ENCODE measurements at regions not wholly inside any gene's neighbourhood (a gene's known extent, or its start where the extent isn't known, plus 50 kb on each side); places are given as distances from the start of the nearest gene placed in this dataset.

DNA sequence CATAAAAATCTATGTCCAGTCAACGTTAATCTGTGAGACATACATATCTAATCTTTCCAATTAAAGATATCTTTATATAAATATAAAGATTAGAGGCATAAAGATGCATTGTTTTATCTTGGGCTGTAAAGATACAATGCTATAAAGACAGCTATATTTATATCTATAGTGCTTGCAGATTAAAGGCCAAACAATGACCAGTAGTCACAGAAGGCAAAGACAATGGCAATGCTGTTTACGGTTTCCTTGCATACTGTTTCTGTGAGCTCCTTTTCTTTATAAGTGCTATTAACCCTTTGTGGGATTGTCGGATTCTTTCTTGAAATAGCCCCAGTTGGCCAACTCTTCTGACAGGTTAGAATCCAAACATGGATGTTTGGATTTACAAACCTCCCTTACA, 85.5 kb upstream of the SALL1 start:
- dilution Hi-C loops (cut with HindIII; ENCODE audit: low sequenced_read_pairs, unreplicated experiment): no loop called here
- Histone ChIP-seq H3K79me1 (ENCODE audit: low read depth in 1 of 2, low read length in 2 of 2) (no peaks in the 10 kb centered on the region), H2BK5ac (ENCODE audit: low read depth, low read length, poor library complexity, severe bottlenecking) (no peak overlapping the region), H3K4me1 (ENCODE audit: control insufficient read depth, insufficient read depth, low read length) (0 out of 2 replicates have a peak, but pooled peaks cover 2% of the 10 kb centered on the region), H2BK20ac (ENCODE audit: low read depth, low read length) (no peak overlapping the region), H4K20me1 (ENCODE audit: insufficient read depth, low read length) (no peaks in the 10 kb centered on the region), H3K9ac (ENCODE audit: low read depth, low read length) (no peak overlapping the region), H2AK5ac (ENCODE audit: low read depth, low read length) (no peak overlapping the region), H2BK120ac (ENCODE audit: low read depth, low read length) (no peak overlapping the region), H3K23ac (ENCODE audit: low read depth, low read length) (no peak overlapping the region), H3K4me3 (ENCODE audit: insufficient read depth, low read depth, low read length) (no peak overlapping the region), H2AK9ac (replicated peaks; ENCODE audit: low read depth, low read length, poor library complexity) (no peak overlapping the region), H4K91ac (ENCODE audit: insufficient read depth, low read depth, low read length) (no peak overlapping the region), H2AFZ (replicated peaks; ENCODE audit: low read length, poor library complexity) (no peak overlapping the region), H4K5ac (ENCODE audit: low read depth, low read length) (no peak overlapping the region), H3K27me3 (ENCODE audit: control insufficient read depth, insufficient read depth, low read length) (peaks cover 11% of the 10 kb centered on the region), H3K9me3 (ENCODE audit: control insufficient read depth, insufficient read depth, low read length) (no peaks in the 10 kb centered on the region; the same call in 1 of the 2 replicates), H2BK15ac (ENCODE audit: low read depth, low read length) (no peak overlapping the region), H4K8ac (ENCODE audit: low read depth in 2 of 2, low read length in 2 of 2) (no peak overlapping the region), H3K14ac (replicated peaks; ENCODE audit: low read depth, low read length) (no peak overlapping the region), H3K18ac (ENCODE audit: low read depth, low read length) (no peak overlapping the region), H3K4ac (ENCODE audit: low read depth, low read length) (no peak overlapping the region), H3K27ac (ENCODE audit: insufficient read depth, low read length) (no peak overlapping the region), H3K56ac (ENCODE audit: extremely low read depth, insufficient read depth, low read length) (no peak overlapping the region), H3K9me1 (ENCODE audit: insufficient read depth, low read length) (peaks cover 3% of the 10 kb centered on the region; the same call in 1 of the 2 replicates), H3K4me2 (ENCODE audit: low read depth, low read length) (no peak overlapping the region), H3K36me3 (ENCODE audit: control insufficient read depth, insufficient read depth, low read length) (no peaks in the 10 kb centered on the region)
- DNase-seq: no peak
- CTCF ChIA-PET: no interaction called here
- WGBS, 2 experiments (ENCODE audit: extremely low coverage in 2 of 2, insufficient read length in 1 of 2): no CpG with 5 or more reads among the region's 3 CpGs
- no peak for ATAC-seq (ENCODE audit: low read depth)
- intact Hi-C loops (cut with micrococcal nuclease): no loop called here
- TF ChIP-seq RCOR1 (IDR thresholded peaks at IDR 0.05; ENCODE audit: insufficient replicate concordance, low read length) (no peak), CTCF (conservative IDR thresholded peaks at IDR 0.05; ENCODE audit: low read depth, low read length) (no peak), USF2 (IDR thresholded peaks at IDR 0.05; ENCODE audit: low read depth, low read length) (no peak), MAFK (IDR thresholded peaks at IDR 0.05; ENCODE audit: low read depth, low read length) (no peak), MXI1 (IDR thresholded peaks at IDR 0.05; ENCODE audit: borderline replicate concordance, low read depth, low read length) (no peak), CHD1 (IDR thresholded peaks at IDR 0.05; ENCODE audit: low read depth, low read length) (no peak)
- TF ChIP-seq, protein P1, sequence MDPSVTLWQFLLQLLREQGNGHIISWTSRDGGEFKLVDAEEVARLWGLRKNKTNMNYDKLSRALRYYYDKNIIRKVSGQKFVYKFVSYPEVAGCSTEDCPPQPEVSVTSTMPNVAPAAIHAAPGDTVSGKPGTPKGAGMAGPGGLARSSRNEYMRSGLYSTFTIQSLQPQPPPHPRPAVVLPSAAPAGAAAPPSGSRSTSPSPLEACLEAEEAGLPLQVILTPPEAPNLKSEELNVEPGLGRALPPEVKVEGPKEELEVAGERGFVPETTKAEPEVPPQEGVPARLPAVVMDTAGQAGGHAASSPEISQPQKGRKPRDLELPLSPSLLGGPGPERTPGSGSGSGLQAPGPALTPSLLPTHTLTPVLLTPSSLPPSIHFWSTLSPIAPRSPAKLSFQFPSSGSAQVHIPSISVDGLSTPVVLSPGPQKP (IDR thresholded peaks at IDR 0.05; ENCODE audit: borderline replicate concordance, low read depth, low read length): no peak
- POLR2A ChIA-PET (ENCODE audit: unreplicated experiment): no interaction called here
- no TSS peak for BruUV-seq (replicated peaks)
- in situ Hi-C loops (cut with MboI; ENCODE audit: low sequenced_read_pairs): no loop called here

Data from IMR-90 (cell line).